Right atrium auricular region (tissue), 2 donors: ENCODE measurements at regions not wholly inside any gene's neighbourhood (a gene's known extent, or its start where the extent isn't known, plus 50 kb on each side); places are given as distances from the start of the nearest gene placed in this dataset.
"Not testable (repeated sequence)": the region's sequence is repeated elsewhere in the genome, so short reads cannot be mapped to it uniquely, and the experiment has no call there.

Experiments used
- DNase-seq: peaks from one replicate; pipeline ENCODE4 v3.0.0-alpha.2; 2019; ENCODE audit warnings: low spot score
- H3K27ac ChIP-seq, 2 donors: fragments of 200-600 bp; sonication (generic); 1 replicate in 1 of 2; 2 replicates in 1 of 2; pipeline ENCODE4 v1.5.1; 2016 to 2019
- H3K27me3 ChIP-seq, 2 donors: fragments of 200-600 bp; sonication (generic); one replicate each; pipeline versions ENCODE4 v1.5.1 to v1.6.0; 2017 to 2019
- H3K36me3 ChIP-seq: fragments of 200-600 bp; sonication (generic); one replicate; pipeline ENCODE4 v1.5.1; 2016
- H3K4me1 ChIP-seq, 2 donors: fragments of 200-600 bp; sonication (generic); one replicate each; pipeline versions ENCODE4 v1.5.1 to v1.6.0; 2017 to 2019
- H3K4me3 ChIP-seq, 2 donors: fragments of 200-600 bp; sonication (generic); 1 replicate in 1 of 2; 2 replicates in 1 of 2; pipeline ENCODE4 v1.5.1; 2017 to 2019; ENCODE audit warnings: mild to moderate bottlenecking in 1 of 2, moderate library complexity in 1 of 2
- H3K9me3 ChIP-seq, 2 donors: fragments of 200-600 bp; sonication (generic); one replicate each; pipeline ENCODE4 v1.5.1; 2019
- TF ChIP-seq, protein P1 (sequence below), 2 donors: fragments of 200-600 bp; sonication (generic); IDR thresholded peaks; one replicate each; pipeline ENCODE4 v1.5.1; 2019; ENCODE audit warnings: antibody characterized with exemption in 2 of 2

GRCh38 chr2:210861038-210861665, 304.8 kb downstream of the CPS1 start:
- H3K4me1 ChIP-seq: no peaks in the 10 kb centered on the region
- no peak for DNase-seq
- no peak overlapping the region for H3K27ac ChIP-seq

DNA sequence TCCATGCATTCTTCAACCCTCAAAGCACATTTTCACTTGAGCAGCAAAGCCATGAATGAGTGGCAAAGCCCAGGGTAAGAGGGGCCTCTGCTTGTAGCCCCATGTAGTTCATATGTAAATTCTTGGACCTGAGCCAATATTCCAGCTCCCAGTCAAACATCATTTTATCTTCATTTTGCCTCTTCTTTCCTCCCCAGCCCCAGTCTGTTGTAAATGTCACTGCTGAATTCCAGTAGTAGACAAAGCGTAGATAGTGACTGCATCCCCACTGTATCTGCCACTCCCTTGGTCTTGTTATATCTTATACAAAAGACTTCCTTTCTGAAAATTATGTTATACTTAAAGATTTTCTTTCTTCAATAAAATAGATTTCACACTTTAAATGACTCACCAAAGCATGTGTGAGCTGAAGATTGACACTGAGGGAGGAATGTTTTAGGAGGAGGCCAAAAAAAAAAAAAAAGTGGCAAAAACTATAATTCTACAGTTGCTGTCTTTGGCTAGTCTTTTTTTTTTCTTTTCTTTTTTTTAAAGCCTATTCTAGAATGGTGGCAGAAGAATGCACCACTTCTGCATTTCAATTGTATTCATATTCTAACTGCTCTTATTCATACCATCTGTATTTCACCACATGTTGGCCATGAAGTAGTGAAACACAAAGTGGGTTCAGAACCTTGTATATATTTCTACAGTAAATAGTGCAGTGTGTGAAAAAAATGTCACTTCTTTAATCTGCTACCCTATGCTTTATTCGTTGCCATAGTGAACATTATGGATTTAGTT, 306.1 kb downstream of the CPS1 start:
- Histone ChIP-seq H3K36me3 (no peaks in the 10 kb centered on the region), H3K4me3 (no peak overlapping the region), H3K4me1 (no peaks in the 10 kb centered on the region), H3K9me3 (no peaks in the 10 kb centered on the region), H3K27me3 (no peaks in the 10 kb centered on the region), H3K27ac (no peak overlapping the region)
- TF ChIP-seq, protein P1, sequence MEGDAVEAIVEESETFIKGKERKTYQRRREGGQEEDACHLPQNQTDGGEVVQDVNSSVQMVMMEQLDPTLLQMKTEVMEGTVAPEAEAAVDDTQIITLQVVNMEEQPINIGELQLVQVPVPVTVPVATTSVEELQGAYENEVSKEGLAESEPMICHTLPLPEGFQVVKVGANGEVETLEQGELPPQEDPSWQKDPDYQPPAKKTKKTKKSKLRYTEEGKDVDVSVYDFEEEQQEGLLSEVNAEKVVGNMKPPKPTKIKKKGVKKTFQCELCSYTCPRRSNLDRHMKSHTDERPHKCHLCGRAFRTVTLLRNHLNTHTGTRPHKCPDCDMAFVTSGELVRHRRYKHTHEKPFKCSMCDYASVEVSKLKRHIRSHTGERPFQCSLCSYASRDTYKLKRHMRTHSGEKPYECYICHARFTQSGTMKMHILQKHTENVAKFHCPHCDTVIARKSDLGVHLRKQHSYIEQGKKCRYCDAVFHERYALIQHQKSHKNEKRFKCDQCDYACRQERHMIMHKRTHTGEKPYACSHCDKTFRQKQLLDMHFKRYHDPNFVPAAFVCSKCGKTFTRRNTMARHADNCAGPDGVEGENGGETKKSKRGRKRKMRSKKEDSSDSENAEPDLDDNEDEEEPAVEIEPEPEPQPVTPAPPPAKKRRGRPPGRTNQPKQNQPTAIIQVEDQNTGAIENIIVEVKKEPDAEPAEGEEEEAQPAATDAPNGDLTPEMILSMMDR (IDR thresholded peaks at IDR 0.05): no peak
- no peak for DNase-seq

More at GRCh38 chr2:210861038-210861665, 304.8 kb downstream of the CPS1 start:
- Histone ChIP-seq H3K9me3 (no peaks in the 10 kb centered on the region), H3K36me3 (no peaks in the 10 kb centered on the region), H3K27me3 (no peaks in the 10 kb centered on the region), H3K4me3 (no peak overlapping the region)
- TF ChIP-seq, protein P1 (IDR thresholded peaks at IDR 0.05): no peak

DNA sequence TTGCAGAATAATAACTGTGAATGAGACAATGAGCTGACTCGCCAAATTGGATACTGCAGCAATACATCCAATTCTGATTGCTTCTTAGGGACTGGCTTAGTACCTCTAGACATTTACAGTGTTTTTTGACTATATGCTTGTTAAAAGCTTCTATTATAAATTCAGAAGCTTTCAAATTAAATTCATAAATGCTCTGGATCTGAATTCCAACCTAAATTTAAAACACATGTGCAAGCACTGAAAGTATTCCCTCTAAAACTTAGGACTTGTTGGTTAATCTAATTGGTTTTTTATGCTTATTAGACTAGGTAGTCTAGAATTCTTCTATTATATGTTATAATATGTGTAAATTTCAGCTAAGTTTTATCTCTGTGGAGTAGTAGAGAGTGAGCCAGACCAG, 306.9 kb downstream of the CPS1 start:
- no peak for DNase-seq
- no peaks in the 10 kb centered on the region for H3K4me1 ChIP-seq
- no peaks in the 10 kb centered on the region for H3K9me3 ChIP-seq
- TF ChIP-seq, protein P1 (IDR thresholded peaks at IDR 0.05): no peak
- H3K27ac ChIP-seq: no peak overlapping the region
- H3K27me3 ChIP-seq: no peaks in the 10 kb centered on the region
- H3K4me3 ChIP-seq: no peak overlapping the region
- no peaks in the 10 kb centered on the region for H3K36me3 ChIP-seq

GRCh38 chr2:210871566-210871965, 315.2 kb downstream of the CPS1 start:
- H3K9me3 ChIP-seq, H3K27me3 ChIP-seq, H3K4me3 ChIP-seq, H3K4me1 ChIP-seq, H3K27ac ChIP-seq, H3K36me3 ChIP-seq, DNase-seq: not testable (repeated sequence)

DNA sequence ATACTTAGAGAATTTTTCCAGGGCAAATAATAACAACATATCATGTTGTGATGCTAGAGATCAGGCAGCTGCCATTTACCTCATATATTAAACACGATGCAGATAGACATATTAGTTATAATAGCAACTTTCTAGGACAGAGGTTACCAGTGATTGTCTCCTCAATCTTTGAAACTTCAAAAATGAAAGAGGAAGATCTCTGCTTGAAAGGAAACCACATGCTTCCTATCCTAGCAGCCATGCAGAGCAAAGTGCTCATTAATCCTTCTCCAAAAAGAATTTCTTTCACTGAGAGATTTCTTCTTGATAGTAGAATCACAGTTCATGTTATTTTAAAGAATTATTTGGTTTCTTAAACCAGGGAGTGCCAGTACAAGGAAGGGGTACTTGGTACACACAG, 317.2 kb downstream of the CPS1 start:
- H3K36me3 ChIP-seq: no peaks in the 10 kb centered on the region
- no peaks in the 10 kb centered on the region for H3K4me1 ChIP-seq
- TF ChIP-seq, protein P1 (IDR thresholded peaks at IDR 0.05): no peak
- H3K27ac ChIP-seq: no peak overlapping the region
- H3K9me3 ChIP-seq: no peaks in the 10 kb centered on the region
- no peak for DNase-seq
- H3K4me3 ChIP-seq: no peak overlapping the region
- H3K27me3 ChIP-seq: no peaks in the 10 kb centered on the region

DNA sequence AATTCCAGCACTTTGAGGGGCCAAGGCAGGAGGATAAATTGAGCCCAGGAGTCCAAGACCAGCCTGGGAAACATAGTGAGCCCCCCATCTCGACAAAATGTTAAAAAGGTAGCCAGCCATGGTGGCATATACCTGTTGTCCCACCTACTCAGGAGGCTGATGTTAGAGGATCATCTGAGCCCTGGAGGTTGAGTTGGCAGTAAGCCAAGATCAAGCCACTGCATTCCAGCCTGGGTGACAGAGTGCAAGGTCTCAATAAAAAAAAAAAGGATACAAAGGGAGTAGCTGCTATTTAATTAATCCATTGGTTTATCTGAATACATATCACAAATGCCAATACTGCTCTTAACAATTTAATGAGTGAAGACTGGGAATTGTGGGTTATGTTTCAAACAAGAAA, 327.8 kb downstream of the CPS1 start:
- DNase-seq: no peak
- TF ChIP-seq, protein P1 (IDR thresholded peaks at IDR 0.05): no peak
- Histone ChIP-seq H3K27ac (no peak overlapping the region), H3K4me3 (no peak overlapping the region), H3K36me3 (no peaks in the 10 kb centered on the region), H3K27me3 (no peaks in the 10 kb centered on the region), H3K9me3 (no peaks in the 10 kb centered on the region), H3K4me1 (no peaks in the 10 kb centered on the region)
